ENCODE measurements at regions not wholly inside any gene's neighbourhood (a gene's known extent, or its start where the extent isn't known, plus 50 kb on each side); places are given as distances from the start of the nearest gene placed in this dataset.
A peak's percentile ranks its signal among the peaks of the same experiment; 100 is the strongest.
"Not testable (repeated sequence)": the region's sequence is repeated elsewhere in the genome, so short reads cannot be mapped to it uniquely, and the experiment has no call there.

DNA sequence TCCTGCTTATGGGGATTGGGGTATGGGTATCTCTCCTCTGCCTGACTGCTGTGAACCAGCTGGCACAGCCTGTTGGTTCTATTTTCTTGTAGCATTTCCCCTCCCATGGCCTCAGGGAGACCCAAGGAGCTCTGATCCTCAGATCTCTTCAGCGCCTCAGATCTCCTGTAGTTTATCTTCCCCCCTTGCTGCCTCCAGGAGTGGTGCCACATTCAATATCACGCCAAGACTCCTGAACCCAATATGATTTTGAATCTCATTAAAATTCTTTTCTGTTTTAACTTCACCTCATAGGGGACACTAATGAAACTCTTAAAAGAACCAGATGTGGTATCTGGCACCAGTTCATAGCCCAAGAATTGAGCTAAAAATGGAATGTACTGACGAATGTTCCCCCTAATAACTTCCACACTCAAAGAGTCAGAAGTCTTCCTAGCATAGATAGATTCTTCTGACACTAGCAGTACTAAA, 59.6 kb upstream of the LIFR start:
- H3K27ac ChIP-seq = no peak overlapping the region; the same call in 1 of the 2 replicates
- TF ChIP-seq, protein P1, sequence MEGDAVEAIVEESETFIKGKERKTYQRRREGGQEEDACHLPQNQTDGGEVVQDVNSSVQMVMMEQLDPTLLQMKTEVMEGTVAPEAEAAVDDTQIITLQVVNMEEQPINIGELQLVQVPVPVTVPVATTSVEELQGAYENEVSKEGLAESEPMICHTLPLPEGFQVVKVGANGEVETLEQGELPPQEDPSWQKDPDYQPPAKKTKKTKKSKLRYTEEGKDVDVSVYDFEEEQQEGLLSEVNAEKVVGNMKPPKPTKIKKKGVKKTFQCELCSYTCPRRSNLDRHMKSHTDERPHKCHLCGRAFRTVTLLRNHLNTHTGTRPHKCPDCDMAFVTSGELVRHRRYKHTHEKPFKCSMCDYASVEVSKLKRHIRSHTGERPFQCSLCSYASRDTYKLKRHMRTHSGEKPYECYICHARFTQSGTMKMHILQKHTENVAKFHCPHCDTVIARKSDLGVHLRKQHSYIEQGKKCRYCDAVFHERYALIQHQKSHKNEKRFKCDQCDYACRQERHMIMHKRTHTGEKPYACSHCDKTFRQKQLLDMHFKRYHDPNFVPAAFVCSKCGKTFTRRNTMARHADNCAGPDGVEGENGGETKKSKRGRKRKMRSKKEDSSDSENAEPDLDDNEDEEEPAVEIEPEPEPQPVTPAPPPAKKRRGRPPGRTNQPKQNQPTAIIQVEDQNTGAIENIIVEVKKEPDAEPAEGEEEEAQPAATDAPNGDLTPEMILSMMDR (conservative IDR thresholded peaks at IDR 0.05) = no peak
- TF ChIP-seq ZFX (IDR thresholded peaks at IDR 0.05) = no peak

DNA sequence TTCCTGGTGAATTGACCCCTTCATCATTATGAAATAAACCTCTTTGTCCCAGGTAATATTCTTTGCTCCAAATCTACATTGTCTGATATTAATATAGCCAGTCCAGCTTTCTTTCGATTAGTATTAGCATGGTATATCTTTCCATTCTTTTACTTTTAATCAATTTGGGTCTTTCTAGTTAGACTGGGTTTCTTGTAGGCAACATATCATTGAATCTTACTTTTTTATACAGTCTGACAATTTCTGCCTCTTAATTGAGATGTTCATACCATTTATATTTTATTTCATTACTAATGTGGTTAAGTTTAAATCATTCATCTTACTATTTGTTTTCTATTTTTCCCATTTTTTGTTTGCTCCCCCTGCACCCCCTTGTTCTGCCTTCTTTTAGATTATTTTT, 61.7 kb upstream of the LIFR start:
- TF ChIP-seq, protein P1 (conservative IDR thresholded peaks at IDR 0.05) = no peak
- no peak for TF ChIP-seq ZFX (IDR thresholded peaks at IDR 0.05)

DNA sequence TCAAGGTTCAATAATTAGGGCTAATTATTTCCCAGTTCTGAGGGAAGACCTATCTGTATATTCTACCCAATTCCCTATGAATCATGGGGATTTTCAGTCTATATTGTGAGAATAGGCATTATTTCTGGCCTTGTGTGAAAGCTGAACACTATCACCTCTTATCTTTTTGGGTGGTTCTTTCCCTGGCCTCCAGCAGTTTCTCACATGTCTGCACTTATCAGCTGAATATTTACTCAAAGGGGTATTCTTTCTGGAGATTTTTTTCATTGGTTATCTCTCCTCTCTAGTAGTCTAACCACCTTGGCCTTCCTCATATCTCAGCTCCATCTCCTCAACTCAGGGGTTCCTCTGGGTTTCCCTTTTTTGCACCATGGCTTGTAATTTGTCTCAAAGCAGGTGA, 64.9 kb upstream of the LIFR start:
- no peak overlapping the region for H3K27ac ChIP-seq
- TF ChIP-seq ZFX (IDR thresholded peaks at IDR 0.05) = no peak
- TF ChIP-seq, protein P1 (conservative IDR thresholded peaks at IDR 0.05) = no peak

More for the DNA sequence above, 61.7 kb upstream of the LIFR start:
- H3K27ac ChIP-seq = no peak overlapping the region

DNA sequence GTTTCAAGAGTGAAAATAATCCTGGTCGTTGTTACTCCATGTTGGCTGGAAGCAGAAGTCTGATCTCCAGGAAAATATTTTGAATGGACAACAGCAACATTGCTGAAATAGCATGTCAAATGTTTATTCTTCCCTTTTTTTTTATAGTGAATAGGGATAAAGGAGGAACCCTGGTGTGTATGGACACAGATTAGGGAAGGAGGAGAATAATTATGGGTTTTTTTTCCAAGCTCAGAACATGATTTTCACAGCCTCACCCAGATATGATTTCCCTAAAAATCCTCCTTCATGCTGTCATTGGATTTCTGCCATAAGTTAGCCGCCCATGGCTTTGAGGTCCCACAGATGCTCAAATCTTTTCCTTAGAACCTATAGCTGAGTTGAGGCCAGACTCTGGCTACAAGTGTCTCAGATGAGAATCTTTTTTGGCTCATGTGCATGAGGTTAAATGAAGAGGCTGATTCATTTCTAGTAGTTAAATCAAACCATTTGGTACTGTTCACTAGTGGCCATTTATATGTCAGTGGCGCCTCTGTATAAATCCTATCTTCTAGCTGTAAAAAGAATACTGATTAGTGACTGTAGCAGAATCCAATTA, 65.5 kb upstream of the LIFR start:
- H3K27ac ChIP-seq = no peak overlapping the region
- no peak for TF ChIP-seq ZFX (IDR thresholded peaks at IDR 0.05)
- TF ChIP-seq, protein P1 (conservative IDR thresholded peaks at IDR 0.05) = no peak

- TF ChIP-seq, protein P1 (conservative IDR thresholded peaks at IDR 0.05) = no peak
- no peak for TF ChIP-seq ZFX (IDR thresholded peaks at IDR 0.05)
- H3K27ac ChIP-seq = no peak overlapping the region
Observed at GRCh38 chr5:38622723-38623129, 66.3 kb upstream of the LIFR start.

- H3K27ac ChIP-seq = peak overlapping the region; percentile 30; the same call in 1 of the 2 replicates
Observed at GRCh38 chr5:38624541-38624940, 68.1 kb upstream of the LIFR start.

DNA sequence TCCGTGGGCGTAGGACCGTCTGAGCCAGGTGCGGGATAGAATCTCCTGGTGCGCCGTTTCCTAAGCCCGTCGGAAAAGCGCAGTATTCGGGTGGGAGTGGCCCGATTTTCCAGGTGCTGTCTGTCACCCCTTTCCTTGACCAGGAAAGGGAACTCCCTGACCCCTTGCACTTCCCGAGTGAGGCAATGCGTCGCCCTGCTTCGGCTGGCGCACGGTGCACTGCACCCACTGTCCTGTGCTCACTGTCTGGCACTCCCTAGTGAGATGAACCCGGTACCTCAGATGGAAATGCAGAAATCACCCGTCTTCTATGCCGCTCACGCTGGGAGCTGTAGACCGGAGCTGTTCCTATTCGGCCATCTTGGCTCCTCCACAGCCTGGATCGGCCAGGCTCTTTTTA, 74.9 kb upstream of the LIFR start:
- H3K27ac ChIP-seq = not testable (repeated sequence)

GRCh38 chr5:38634568-38635369, 78.3 kb upstream of the LIFR start:
- TF ChIP-seq ZFX (IDR thresholded peaks at IDR 0.05) = no peak
- TF ChIP-seq, protein P1 (conservative IDR thresholded peaks at IDR 0.05) = no peak
- no peak overlapping the region for H3K27ac ChIP-seq
